ENCODE measurements at regions not wholly inside any gene's neighbourhood (a gene's known extent, or its start where the extent isn't known, plus 50 kb on each side); places are given as distances from the start of the nearest gene placed in this dataset.

- in situ Hi-C loops (cut with MboI) = no loop called here
- FAIRE-seq = no peak
- no peak for ATAC-seq
Observed at GRCh38 chr2:54024576-54024975, 53.8 kb upstream of the PSME4 start.

GRCh38 chr2:54021702-54022101 is 50.9 kb upstream of the PSME4 start:
- ChIA-PET POLR2A (no interaction called here), CTCF (no interaction called here), SMC1A (ENCODE audit: uncharacterized antibody, unreplicated experiment) (interaction anchor here (1.0 kb wide), 1 partner anchor 10 kb away, joined by 3 read pairs; no protein-coding TSS in a partner anchor), RAD21 (ENCODE audit: unreplicated experiment) (no interaction called here)
- Histone ChIP-seq H3K9me3 (replicated peaks; ENCODE audit: control insufficient read depth, insufficient read depth, low read length) (no peaks in the 10 kb centered on the region; the same call in 1 of the 3 replicates), H3K27me3 (replicated peaks in 1 of 2; ENCODE audit: control insufficient read depth in 2 of 2, insufficient read depth in 2 of 2, low read length in 1 of 2) (no peaks in the 10 kb centered on the region), H3K79me2 (ENCODE audit: control insufficient read depth, insufficient read depth, low read length) (no peaks in the 10 kb centered on the region), H3K9ac (ENCODE audit: control insufficient read depth, insufficient read depth, low read length) (no peak overlapping the region), H3K36me3 (ENCODE audit: control insufficient read depth in 2 of 2, insufficient read depth in 2 of 2, low read length in 1 of 2) (no peaks in the 10 kb centered on the region), H3K4me3 (no peak overlapping the region), H4K20me1 (ENCODE audit: control insufficient read depth, insufficient read depth) (no peaks in the 10 kb centered on the region), H2AFZ (ENCODE audit: control insufficient read depth, low read depth, low read length) (no peak overlapping the region), H3K27ac (ENCODE audit: control insufficient read depth, insufficient read depth) (no peak overlapping the region), H3K4me2 (ENCODE audit: control insufficient read depth, insufficient read depth) (no peak overlapping the region), H3K4me1 (ENCODE audit: control insufficient read depth, insufficient read depth, low read length) (no peaks in the 10 kb centered on the region)
- ATAC-seq (no peak), DNase-seq (ENCODE audit: low read depth, low spot score) (no peak), FAIRE-seq (no peak)
- intact Hi-C loops (cut with micrococcal nuclease; ENCODE audit: unreplicated experiment) (no loop called here), in situ Hi-C loops (cut with MboI) (no loop called here)
- BruUV-seq (replicated peaks) = no TSS peak
- WGBS (ENCODE audit: insufficient coverage, insufficient replicate concordance, low lambda C conversion rate, missing lambda C conversion rate) = 79% methylated on average over 3 of the region's 3 CpGs
- TF ChIP-seq CTCF (IDR thresholded peaks at IDR 0.05 in 2 of 3, conservative IDR thresholded peaks at IDR 0.05 in 1 of 3; ENCODE audit: control insufficient read depth in 2 of 3, extremely low read depth in 1 of 3, insufficient read depth in 1 of 3, low read depth in 3 of 3, low read length in 3 of 3) (no peak), SUZ12 (IDR thresholded peaks at IDR 0.05; ENCODE audit: unreplicated experiment) (no peak), SMAD5 (IDR thresholded peaks at IDR 0.05; ENCODE audit: low read depth) (no peak), LARP7 (IDR thresholded peaks at IDR 0.05) (no peak), CREM (IDR thresholded peaks at IDR 0.05; ENCODE audit: low read depth) (no peak), EED (IDR thresholded peaks at IDR 0.05; ENCODE audit: low read depth) (no peak), USF2 (IDR thresholded peaks at IDR 0.05; ENCODE audit: borderline replicate concordance, low read depth, low read length) (no peak), RFX5 (IDR thresholded peaks at IDR 0.05; ENCODE audit: low read depth, low read length) (no peak), TBL1XR1 (IDR thresholded peaks at IDR 0.05; ENCODE audit: low read depth, low read length) (no peak), MLLT1 (IDR thresholded peaks at IDR 0.05) (no peak), NR2C2 (IDR thresholded peaks at IDR 0.05; ENCODE audit: borderline replicate concordance, control insufficient read depth, insufficient read length, low read depth) (no peak), ZNF622 (IDR thresholded peaks at IDR 0.05) (no peak)

More at GRCh38 chr2:54024576-54024975, 53.8 kb upstream of the PSME4 start:
- 93% methylated on average over 2 of the region's 2 CpGs for WGBS (ENCODE audit: insufficient coverage, insufficient replicate concordance, low lambda C conversion rate, missing lambda C conversion rate)
- BruUV-seq (replicated peaks) = no TSS peak
- POLR2A ChIA-PET = no interaction called here
- Histone ChIP-seq H3K4me3 (no peak overlapping the region), H3K27me3 (replicated peaks in 1 of 2; ENCODE audit: control insufficient read depth in 2 of 2, insufficient read depth in 2 of 2, low read length in 1 of 2) (no peaks in the 10 kb centered on the region), H3K9ac (ENCODE audit: control insufficient read depth, insufficient read depth, low read length) (no peak overlapping the region), H3K4me2 (ENCODE audit: control insufficient read depth, insufficient read depth) (no peak overlapping the region), H3K36me3 (ENCODE audit: control insufficient read depth in 2 of 2, insufficient read depth in 2 of 2, low read length in 1 of 2) (no peaks in the 10 kb centered on the region), H3K4me1 (ENCODE audit: control insufficient read depth, insufficient read depth, low read length) (no peaks in the 10 kb centered on the region), H4K20me1 (ENCODE audit: control insufficient read depth, insufficient read depth) (no peaks in the 10 kb centered on the region), H3K9me3 (replicated peaks; ENCODE audit: control insufficient read depth, insufficient read depth, low read length) (no peaks in the 10 kb centered on the region; the same call in 1 of the 3 replicates), H2AFZ (ENCODE audit: control insufficient read depth, low read depth, low read length) (no peak overlapping the region), H3K79me2 (ENCODE audit: control insufficient read depth, insufficient read depth, low read length) (no peaks in the 10 kb centered on the region), H3K27ac (ENCODE audit: control insufficient read depth, insufficient read depth) (no peak overlapping the region)
- intact Hi-C loops (cut with micrococcal nuclease; ENCODE audit: unreplicated experiment) = no loop called here
- SMC1A ChIA-PET (ENCODE audit: uncharacterized antibody, unreplicated experiment) = no interaction called here
- CTCF ChIA-PET = no interaction called here
- no peak for TF ChIP-seq SREBF1 (IDR thresholded peaks at IDR 0.05; ENCODE audit: low read length)
- TF ChIP-seq ATF7 (IDR thresholded peaks at IDR 0.05; ENCODE audit: low read depth) = no peak
- TF ChIP-seq MTA3 (IDR thresholded peaks at IDR 0.05; ENCODE audit: borderline replicate concordance, low read length) = no peak
- TF ChIP-seq POLR2AphosphoS5 (IDR thresholded peaks at IDR 0.05; ENCODE audit: low read length) = no peak
- TF ChIP-seq TAF1 (IDR thresholded peaks at IDR 0.05; ENCODE audit: borderline replicate concordance, low read depth, low read length) = no peak
- TF ChIP-seq TBL1XR1 (IDR thresholded peaks at IDR 0.05; ENCODE audit: low read depth, low read length) = no peak
- TF ChIP-seq SRF (IDR thresholded peaks at IDR 0.05; ENCODE audit: low read depth in 2 of 2, low read length in 2 of 2) = no peak
- TF ChIP-seq SPI1 (IDR thresholded peaks at IDR 0.05; ENCODE audit: borderline replicate concordance, insufficient read depth, low read depth, low read length) = no peak
- no peak for TF ChIP-seq POU2F2 (IDR thresholded peaks at IDR 0.05; ENCODE audit: borderline replicate concordance, low read depth, low read length)
- TF ChIP-seq FOXM1 (IDR thresholded peaks at IDR 0.05; ENCODE audit: low read depth, low read length) = no peak
- RAD21 ChIA-PET (ENCODE audit: unreplicated experiment) = no interaction called here
- DNase-seq (ENCODE audit: low read depth, low spot score) = no peak
